ENCODE measurements at regions not wholly inside any gene's neighbourhood (a gene's known extent, or its start where the extent isn't known, plus 50 kb on each side); places are given as distances from the start of the nearest gene placed in this dataset.

GRCh38 chr5:101717721-101718120, 578.4 kb downstream of the SLCO4C1 start:
- Histone ChIP-seq H3K4me2 (no peak overlapping the region), H3K9me2 (ENCODE audit: insufficient read depth) (no peaks in the 10 kb centered on the region), H3K27ac (ENCODE audit: low read depth) (no peak overlapping the region), H3K36me3 (ENCODE audit: insufficient read depth) (no peaks in the 10 kb centered on the region), H2AFZ (no peak overlapping the region), H4K20me1 (replicated peaks; ENCODE audit: insufficient read depth) (no peaks in the 10 kb centered on the region), H3K27me3 (ENCODE audit: insufficient read depth) (no peaks in the 10 kb centered on the region), H3K4me1 (ENCODE audit: insufficient read depth) (peaks cover 32% of the 10 kb centered on the region), H3F3A (replicated peaks; ENCODE audit: low read depth) (no peaks in the 10 kb centered on the region), H3K79me2 (replicated peaks; ENCODE audit: insufficient read depth) (no peaks in the 10 kb centered on the region), H3K4me3 (no peak overlapping the region)
- Mint-ChIP-seq H3K4me1 (peaks cover 25% of the 10 kb centered on the region), H3K27ac (no peak overlapping the region), H3K4me3 (no peak overlapping the region), H3K27me3 (ENCODE audit: insufficient read depth, low read depth, poor library complexity) (no peaks in the 10 kb centered on the region), H3K9me3 (peaks cover 6% of the 10 kb centered on the region; the same call in 2 of the 3 replicates), H3K36me3 (ENCODE audit: low read depth) (no peaks in the 10 kb centered on the region; the same call in 2 of the 3 replicates)
- no peak for TF ChIP-seq STAT1 (IDR thresholded peaks at IDR 0.05; ENCODE audit: unreplicated experiment)
- TF ChIP-seq NANOG (IDR thresholded peaks at IDR 0.05; ENCODE audit: borderline replicate concordance) = no peak
- TF ChIP-seq, protein P1, sequence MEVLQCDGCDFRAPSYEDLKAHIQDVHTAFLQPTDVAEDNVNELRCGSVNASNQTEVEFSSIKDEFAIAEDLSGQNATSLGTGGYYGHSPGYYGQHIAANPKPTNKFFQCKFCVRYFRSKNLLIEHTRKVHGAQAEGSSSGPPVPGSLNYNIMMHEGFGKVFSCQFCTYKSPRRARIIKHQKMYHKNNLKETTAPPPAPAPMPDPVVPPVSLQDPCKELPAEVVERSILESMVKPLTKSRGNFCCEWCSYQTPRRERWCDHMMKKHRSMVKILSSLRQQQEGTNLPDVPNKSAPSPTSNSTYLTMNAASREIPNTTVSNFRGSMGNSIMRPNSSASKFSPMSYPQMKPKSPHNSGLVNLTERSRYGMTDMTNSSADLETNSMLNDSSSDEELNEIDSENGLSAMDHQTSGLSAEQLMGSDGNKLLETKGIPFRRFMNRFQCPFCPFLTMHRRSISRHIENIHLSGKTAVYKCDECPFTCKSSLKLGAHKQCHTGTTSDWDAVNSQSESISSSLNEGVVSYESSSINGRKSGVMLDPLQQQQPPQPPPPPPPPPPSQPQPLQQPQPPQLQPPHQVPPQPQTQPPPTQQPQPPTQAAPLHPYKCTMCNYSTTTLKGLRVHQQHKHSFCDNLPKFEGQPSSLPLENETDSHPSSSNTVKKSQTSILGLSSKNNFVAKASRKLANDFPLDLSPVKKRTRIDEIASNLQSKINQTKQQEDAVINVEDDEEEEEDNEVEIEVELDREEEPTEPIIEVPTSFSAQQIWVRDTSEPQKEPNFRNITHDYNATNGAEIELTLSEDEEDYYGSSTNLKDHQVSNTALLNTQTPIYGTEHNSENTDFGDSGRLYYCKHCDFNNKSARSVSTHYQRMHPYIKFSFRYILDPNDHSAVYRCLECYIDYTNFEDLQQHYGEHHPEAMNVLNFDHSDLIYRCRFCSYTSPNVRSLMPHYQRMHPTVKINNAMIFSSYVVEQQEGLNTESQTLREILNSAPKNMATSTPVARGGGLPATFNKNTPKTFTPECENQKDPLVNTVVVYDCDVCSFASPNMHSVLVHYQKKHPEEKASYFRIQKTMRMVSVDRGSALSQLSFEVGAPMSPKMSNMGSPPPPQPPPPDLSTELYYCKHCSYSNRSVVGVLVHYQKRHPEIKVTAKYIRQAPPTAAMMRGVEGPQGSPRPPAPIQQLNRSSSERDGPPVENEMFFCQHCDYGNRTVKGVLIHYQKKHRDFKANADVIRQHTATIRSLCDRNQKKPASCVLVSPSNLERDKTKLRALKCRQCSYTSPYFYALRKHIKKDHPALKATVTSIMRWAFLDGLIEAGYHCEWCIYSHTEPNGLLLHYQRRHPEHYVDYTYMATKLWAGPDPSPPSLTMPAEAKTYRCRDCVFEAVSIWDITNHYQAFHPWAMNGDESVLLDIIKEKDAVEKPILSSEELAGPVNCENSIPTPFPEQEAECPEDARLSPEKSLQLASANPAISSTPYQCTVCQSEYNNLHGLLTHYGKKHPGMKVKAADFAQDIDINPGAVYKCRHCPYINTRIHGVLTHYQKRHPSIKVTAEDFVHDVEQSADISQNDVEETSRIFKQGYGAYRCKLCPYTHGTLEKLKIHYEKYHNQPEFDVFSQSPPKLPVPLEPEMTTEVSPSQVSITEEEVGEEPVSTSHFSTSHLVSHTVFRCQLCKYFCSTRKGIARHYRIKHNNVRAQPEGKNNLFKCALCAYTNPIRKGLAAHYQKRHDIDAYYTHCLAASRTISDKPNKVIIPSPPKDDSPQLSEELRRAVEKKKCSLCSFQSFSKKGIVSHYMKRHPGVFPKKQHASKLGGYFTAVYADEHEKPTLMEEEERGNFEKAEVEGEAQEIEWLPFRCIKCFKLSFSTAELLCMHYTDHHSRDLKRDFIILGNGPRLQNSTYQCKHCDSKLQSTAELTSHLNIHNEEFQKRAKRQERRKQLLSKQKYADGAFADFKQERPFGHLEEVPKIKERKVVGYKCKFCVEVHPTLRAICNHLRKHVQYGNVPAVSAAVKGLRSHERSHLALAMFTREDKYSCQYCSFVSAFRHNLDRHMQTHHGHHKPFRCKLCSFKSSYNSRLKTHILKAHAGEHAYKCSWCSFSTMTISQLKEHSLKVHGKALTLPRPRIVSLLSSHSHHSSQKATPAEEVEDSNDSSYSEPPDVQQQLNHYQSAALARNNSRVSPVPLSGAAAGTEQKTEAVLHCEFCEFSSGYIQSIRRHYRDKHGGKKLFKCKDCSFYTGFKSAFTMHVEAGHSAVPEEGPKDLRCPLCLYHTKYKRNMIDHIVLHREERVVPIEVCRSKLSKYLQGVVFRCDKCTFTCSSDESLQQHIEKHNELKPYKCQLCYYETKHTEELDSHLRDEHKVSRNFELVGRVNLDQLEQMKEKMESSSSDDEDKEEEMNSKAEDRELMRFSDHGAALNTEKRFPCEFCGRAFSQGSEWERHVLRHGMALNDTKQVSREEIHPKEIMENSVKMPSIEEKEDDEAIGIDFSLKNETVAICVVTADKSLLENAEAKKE (CRISPR knock-in tag; IDR thresholded peaks at IDR 0.05) = no peak
- no peak for TF ChIP-seq CTCF (conservative IDR thresholded peaks at IDR 0.05; ENCODE audit: low read depth in 2 of 2)
- no peak for TF ChIP-seq CREB1 (CRISPR knock-in tag; IDR thresholded peaks at IDR 0.05; ENCODE audit: low read depth)
- TF ChIP-seq, protein P2, sequence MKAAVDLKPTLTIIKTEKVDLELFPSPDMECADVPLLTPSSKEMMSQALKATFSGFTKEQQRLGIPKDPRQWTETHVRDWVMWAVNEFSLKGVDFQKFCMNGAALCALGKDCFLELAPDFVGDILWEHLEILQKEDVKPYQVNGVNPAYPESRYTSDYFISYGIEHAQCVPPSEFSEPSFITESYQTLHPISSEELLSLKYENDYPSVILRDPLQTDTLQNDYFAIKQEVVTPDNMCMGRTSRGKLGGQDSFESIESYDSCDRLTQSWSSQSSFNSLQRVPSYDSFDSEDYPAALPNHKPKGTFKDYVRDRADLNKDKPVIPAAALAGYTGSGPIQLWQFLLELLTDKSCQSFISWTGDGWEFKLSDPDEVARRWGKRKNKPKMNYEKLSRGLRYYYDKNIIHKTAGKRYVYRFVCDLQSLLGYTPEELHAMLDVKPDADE (IDR thresholded peaks at IDR 0.05) = no peak
- TF ChIP-seq ZNF331 (CRISPR knock-in tag; IDR thresholded peaks at IDR 0.05; ENCODE audit: low read depth) = no peak
- TF ChIP-seq REST (IDR thresholded peaks at IDR 0.05; ENCODE audit: unreplicated experiment) = no peak
- no peak for TF ChIP-seq JUNB (IDR thresholded peaks at IDR 0.05; ENCODE audit: unreplicated experiment)
- TF ChIP-seq EZH2phosphoT487 (IDR thresholded peaks at IDR 0.05; ENCODE audit: unreplicated experiment) = no peak
- no peak for TF ChIP-seq EZH2 (IDR thresholded peaks at IDR 0.05; ENCODE audit: low read depth, unreplicated experiment)
- no peak for TF ChIP-seq POLR2AphosphoS5 (IDR thresholded peaks at IDR 0.05; ENCODE audit: low read depth)
- TF ChIP-seq ZNF114 (CRISPR knock-in tag; IDR thresholded peaks at IDR 0.05) = no peak
- ATAC-seq (no peak), DNase-seq (ENCODE audit: low spot score) (no peak)
